Skeletal muscle cell (primary cell): ENCODE measurements at regions not wholly inside any gene's neighbourhood (a gene's known extent, or its start where the extent isn't known, plus 50 kb on each side); places are given as distances from the start of the nearest gene placed in this dataset.
"Not testable (repeated sequence)": the region's sequence is repeated elsewhere in the genome, so short reads cannot be mapped to it uniquely, and the experiment has no call there.

Experiments used
- DNase-seq: peaks from one replicate; pipeline ENCODE4 v3.0.0-alpha.2; 2010; ENCODE audit warnings: low read depth
- H3K4me3 ChIP-seq: 2 replicates; pipeline ENCODE4 v1.5.1; 2011; ENCODE audit warnings: low read depth, mild to moderate bottlenecking, control low read depth, low read length, moderate library complexity

DNA sequence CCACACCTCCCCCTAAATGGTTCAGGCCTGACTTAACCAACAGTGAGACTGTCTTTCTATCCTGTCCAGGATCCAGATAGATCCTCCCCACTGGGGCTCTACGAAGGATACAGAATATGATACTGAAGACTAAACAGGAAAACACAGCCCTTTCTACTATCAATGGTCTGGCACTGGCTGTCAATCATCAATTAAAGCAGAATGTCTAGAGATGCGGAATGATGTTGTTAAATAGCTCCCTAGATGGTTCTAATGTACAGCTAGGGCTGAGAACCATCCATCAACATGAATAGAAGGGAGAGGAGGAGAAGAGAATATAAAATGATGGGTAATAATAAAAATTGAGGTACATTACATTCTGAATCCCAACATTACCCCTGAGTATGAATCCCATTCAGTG is 314.3 kb upstream of the CELF2 start:
- no peak for DNase-seq
- H3K4me3 ChIP-seq = no peak overlapping the region

- no peak for DNase-seq
- no peak overlapping the region for H3K4me3 ChIP-seq
Observed at GRCh38 chr10:10712155-10712704, 305.4 kb upstream of the CELF2 start.

DNA sequence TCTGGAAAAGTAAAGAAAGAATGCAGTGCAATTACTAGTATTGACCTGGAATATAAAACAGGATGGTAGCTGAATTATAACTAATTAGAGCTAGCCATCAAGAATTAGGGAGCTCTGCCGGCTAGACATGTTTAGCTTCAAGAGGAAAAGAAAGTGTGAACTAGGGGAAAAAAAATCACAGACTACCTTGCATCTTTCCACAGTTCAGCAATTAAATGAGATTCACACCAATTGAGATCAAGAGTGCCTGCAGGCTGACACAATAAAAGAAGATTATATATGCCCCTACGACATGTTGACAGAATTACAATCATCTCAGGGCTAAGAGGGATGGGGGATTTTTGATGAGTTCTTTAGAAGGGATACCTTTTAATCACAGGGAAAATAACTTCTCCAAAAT is 303.3 kb upstream of the CELF2 start:
- no peak for DNase-seq
- H3K4me3 ChIP-seq = no peak overlapping the region

- H3K4me3 ChIP-seq = no peak overlapping the region
- no peak for DNase-seq
Observed at GRCh38 chr10:10716972-10717371, 300.7 kb upstream of the CELF2 start.

DNA sequence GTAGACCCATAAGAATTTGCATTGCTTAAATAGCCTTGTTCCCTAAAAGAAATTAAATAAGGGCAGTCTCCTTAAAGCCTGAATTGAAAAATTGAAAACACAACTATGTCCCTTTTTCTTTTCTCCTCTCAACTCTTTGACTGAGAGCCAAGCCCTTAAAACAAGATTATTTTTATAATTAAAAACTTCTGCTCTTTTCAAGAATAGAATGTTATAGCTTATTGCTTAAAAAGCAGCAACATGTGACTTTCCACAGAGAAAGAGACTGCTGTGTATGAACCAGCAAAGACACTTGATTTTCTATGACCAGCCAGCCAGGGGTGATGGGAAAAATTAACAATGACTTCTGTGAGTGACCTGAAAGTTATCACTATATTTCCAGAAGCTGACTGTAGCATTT is 295.2 kb upstream of the CELF2 start:
- H3K4me3 ChIP-seq = no peak overlapping the region
- no peak for DNase-seq

DNA sequence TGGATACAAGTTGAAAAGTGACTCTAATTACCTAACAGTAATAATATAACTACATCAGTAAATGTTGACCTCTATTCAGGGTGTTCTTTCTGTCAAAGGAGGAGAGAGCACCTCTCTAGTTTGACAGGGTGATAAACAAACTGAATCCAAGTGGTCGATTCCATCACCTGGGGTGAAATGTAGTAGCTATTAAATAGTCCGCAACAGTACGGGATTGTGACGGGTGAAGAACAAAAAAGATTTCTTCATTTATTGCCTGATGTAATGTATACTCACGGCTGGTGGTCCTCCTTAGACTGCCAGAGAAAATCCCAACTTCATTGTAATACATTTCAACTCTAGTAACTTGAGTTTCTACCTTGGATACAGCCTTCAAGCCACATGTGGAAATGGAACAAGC is 292.5 kb upstream of the CELF2 start:
- DNase-seq = no peak
- H3K4me3 ChIP-seq = no peak overlapping the region

DNA sequence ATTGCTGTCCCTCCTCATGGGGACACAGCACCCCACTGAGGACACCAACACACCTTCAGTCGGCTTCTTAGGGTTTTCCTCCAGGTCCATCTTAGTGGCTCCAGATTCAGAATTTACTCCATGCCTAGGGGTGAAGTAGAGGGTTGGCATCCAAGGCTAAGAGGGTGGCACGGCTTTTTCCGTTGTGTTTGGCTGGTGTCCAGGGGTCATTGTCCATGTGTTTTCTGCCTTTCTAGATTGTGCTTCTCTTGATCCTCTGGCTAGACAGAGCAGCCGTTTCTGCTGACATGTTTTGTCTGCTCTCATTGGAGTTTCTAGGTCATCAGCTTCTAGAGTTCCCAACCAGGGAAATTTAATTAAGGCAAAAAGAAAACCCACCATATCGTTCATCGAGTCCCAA is 291.6 kb upstream of the CELF2 start:
- H3K4me3 ChIP-seq = no peak overlapping the region
- no peak for DNase-seq

DNA sequence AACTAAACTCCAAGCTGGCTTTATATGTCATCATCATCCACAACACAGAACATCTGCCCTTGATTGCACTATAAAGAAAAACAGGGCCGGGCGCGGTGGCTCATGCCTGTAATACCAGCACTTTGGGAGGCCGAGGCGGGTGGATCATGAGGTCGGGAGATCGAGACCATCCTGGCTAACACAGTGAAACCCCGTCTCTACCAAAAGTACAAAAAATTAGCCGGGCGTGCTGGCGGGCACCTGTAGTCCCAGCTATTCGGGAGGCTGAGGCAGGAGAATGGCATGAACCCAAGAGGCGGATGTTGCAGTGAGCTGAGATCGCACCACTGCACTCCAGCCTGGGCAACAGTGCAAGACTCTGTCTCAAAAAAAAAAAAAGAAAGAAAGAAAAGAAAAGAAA is 290.3 kb upstream of the CELF2 start:
- DNase-seq, H3K4me3 ChIP-seq: not testable (repeated sequence)

GRCh38 chr10:10727812-10728211 is 289.9 kb upstream of the CELF2 start:
- H3K4me3 ChIP-seq = no peak overlapping the region
- no peak for DNase-seq

- DNase-seq = no peak
Observed at GRCh38 chr10:10730471-10731043, 287.1 kb upstream of the CELF2 start.

GRCh38 chr10:10731366-10731765 is 286.3 kb upstream of the CELF2 start:
- no peak overlapping the region for H3K4me3 ChIP-seq

More at GRCh38 chr10:10730471-10731043, 287.1 kb upstream of the CELF2 start:
- H3K4me3 ChIP-seq = no peak overlapping the region

GRCh38 chr10:10734356-10735064 is 283.2 kb upstream of the CELF2 start:
- DNase-seq = no peak
- H3K4me3 ChIP-seq = no peak overlapping the region

More at GRCh38 chr10:10731366-10731765, 286.3 kb upstream of the CELF2 start:
- DNase-seq = no peak

GRCh38 chr10:10745291-10745690 is 272.4 kb upstream of the CELF2 start:
- no peak overlapping the region for H3K4me3 ChIP-seq
- no peak for DNase-seq

DNA sequence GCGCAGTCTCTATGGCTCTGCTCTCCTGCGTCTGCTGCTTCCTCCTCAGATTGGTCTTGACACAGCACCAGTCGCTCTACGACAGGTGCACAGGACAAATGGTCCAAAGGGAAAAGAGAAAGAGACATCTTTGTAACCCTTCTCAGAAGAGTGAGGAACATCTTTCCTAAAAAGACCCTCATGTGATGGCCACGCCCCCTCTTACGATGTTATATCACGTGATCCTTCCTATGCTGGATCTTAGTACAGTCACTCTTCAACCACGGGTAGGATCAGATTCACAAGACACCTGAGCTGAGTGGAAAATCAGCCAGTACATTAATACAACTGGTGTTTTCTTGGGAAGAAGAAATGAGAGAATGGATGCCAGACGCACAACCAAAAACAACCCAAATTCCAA is 262.2 kb upstream of the CELF2 start:
- DNase-seq = no peak
- no peak overlapping the region for H3K4me3 ChIP-seq

- H3K4me3 ChIP-seq = no peak overlapping the region
- peak; percentile 29 for DNase-seq
Observed at GRCh38 chr10:10758306-10758705, 259.4 kb upstream of the CELF2 start.

- not testable (repeated sequence) for DNase-seq, H3K4me3 ChIP-seq
Observed at GRCh38 chr10:10759806-10760205, 257.9 kb upstream of the CELF2 start.

GRCh38 chr10:10765017-10765416 is 252.7 kb upstream of the CELF2 start:
- no peak for DNase-seq
- H3K4me3 ChIP-seq = no peak overlapping the region

GRCh38 chr10:10772411-10772810 is 245.3 kb upstream of the CELF2 start:
- DNase-seq = no peak
- no peak overlapping the region for H3K4me3 ChIP-seq

GRCh38 chr10:10772874-10773508 is 244.7 kb upstream of the CELF2 start:
- DNase-seq = no peak
- no peak overlapping the region for H3K4me3 ChIP-seq

DNA sequence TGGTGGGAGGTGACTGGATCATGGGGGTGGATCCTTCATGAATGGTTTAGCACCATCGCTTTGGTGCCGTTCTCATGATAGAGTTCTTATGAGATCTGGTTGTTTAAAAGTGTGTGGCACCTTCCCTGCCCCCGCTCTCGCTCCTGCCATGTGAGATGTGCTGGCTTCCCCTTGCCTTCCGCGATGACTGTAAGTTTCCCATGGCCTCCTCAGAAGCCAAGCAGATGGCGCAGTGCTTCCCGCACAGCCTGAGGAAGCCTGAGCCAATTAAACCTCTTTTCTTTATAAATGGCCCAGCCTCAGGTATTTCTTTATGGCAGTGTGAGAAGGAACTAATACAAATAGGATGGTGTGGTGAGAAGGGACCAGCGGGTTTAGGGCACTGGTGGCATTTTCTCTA is 243.3 kb upstream of the CELF2 start:
- no peak overlapping the region for H3K4me3 ChIP-seq
- DNase-seq = no peak

GRCh38 chr10:10776363-10776762 is 241.3 kb upstream of the CELF2 start:
- no peak overlapping the region for H3K4me3 ChIP-seq
- DNase-seq = no peak
